ENCODE measurements at regions not wholly inside any gene's neighbourhood (a gene's known extent, or its start where the extent isn't known, plus 50 kb on each side); places are given as distances from the start of the nearest gene placed in this dataset.

DNA sequence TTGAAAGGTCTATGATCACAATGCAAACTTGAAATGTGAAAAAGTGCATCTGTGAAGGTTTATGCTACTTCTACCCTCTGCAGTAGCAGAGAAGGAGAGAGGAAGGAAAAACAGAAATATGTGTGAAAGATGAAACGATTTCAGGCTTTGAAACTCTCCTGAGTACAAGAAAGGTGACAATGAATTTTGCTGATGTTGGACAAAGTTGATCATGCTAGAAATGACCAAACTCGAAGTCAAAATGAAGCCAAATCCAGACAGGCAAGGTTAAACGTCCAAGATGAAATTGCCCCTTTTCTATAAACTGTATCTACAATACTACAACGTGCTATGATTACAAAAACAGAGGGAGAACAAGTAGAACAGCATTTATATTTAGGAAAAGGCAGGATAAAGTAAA, 67.0 kb upstream of the C7orf33 start:
- intact Hi-C loops (cut with micrococcal nuclease) (no loop called here), in situ Hi-C loops (cut with MboI; ENCODE audit: low sequenced_read_pairs) (no loop called here), dilution Hi-C loops (cut with HindIII; ENCODE audit: low sequenced_read_pairs, unreplicated experiment) (no loop called here)
- no peaks in the 10 kb centered on the region for H3K27me3 ChIP-seq (ENCODE audit: control insufficient read depth, insufficient read depth, low read length)
- H4K20me1 ChIP-seq (ENCODE audit: insufficient read depth, low read length) = no peaks in the 10 kb centered on the region
- no peak overlapping the region for H2AFZ ChIP-seq (replicated peaks; ENCODE audit: low read length, poor library complexity)
- H3K4me3 ChIP-seq (ENCODE audit: insufficient read depth, low read depth, low read length) = no peak overlapping the region
- no peak overlapping the region for H2BK20ac ChIP-seq (ENCODE audit: low read depth, low read length)
- no peak overlapping the region for H4K8ac ChIP-seq (ENCODE audit: low read depth in 2 of 2, low read length in 2 of 2)
- no peaks in the 10 kb centered on the region for H3K9me1 ChIP-seq (ENCODE audit: insufficient read depth, low read length)
- H3K18ac ChIP-seq (ENCODE audit: low read depth, low read length) = no peak overlapping the region
- H2BK120ac ChIP-seq (ENCODE audit: low read depth, low read length) = no peak overlapping the region
- BruUV-seq (replicated peaks) = no TSS peak
- H3K23ac ChIP-seq (ENCODE audit: low read depth, low read length) = no peak overlapping the region
- H3K4me1 ChIP-seq (ENCODE audit: control insufficient read depth, insufficient read depth, low read length) = no peaks in the 10 kb centered on the region
- H2BK15ac ChIP-seq (ENCODE audit: low read depth, low read length) = no peak overlapping the region
- ATAC-seq (ENCODE audit: low read depth) (no peak), DNase-seq (no peak)
- H4K91ac ChIP-seq (ENCODE audit: insufficient read depth, low read depth, low read length) = no peak overlapping the region
- H3K79me1 ChIP-seq (ENCODE audit: low read depth in 1 of 2, low read length in 2 of 2) = no peaks in the 10 kb centered on the region
- no peak overlapping the region for H4K5ac ChIP-seq (ENCODE audit: low read depth, low read length)
- H3K14ac ChIP-seq (replicated peaks; ENCODE audit: low read depth, low read length) = no peak overlapping the region
- ChIA-PET CTCF (interaction anchor here (1.0 kb wide), 1 partner anchor 52 kb away, joined by 3 read pairs; no protein-coding TSS in a partner anchor), POLR2A (ENCODE audit: unreplicated experiment) (no interaction called here)
- TF ChIP-seq BHLHE40 (IDR thresholded peaks at IDR 0.05; ENCODE audit: low read depth, low read length) (no peak), ELK1 (IDR thresholded peaks at IDR 0.05; ENCODE audit: borderline replicate concordance, low read depth, low read length) (no peak), SMC3 (IDR thresholded peaks at IDR 0.05; ENCODE audit: low read depth, low read length) (no peak), CTCF (conservative IDR thresholded peaks at IDR 0.05; ENCODE audit: low read depth, low read length) (no peak), FOS (IDR thresholded peaks at IDR 0.05; ENCODE audit: low read depth, low read length) (no peak), MAZ (IDR thresholded peaks at IDR 0.05; ENCODE audit: borderline replicate concordance, low read depth, low read length) (no peak), CEBPB (IDR thresholded peaks at IDR 0.05; ENCODE audit: low read depth, low read length) (no peak), RFX5 (IDR thresholded peaks at IDR 0.05; ENCODE audit: low read depth, low read length) (no peak)
- TF ChIP-seq, protein P1, sequence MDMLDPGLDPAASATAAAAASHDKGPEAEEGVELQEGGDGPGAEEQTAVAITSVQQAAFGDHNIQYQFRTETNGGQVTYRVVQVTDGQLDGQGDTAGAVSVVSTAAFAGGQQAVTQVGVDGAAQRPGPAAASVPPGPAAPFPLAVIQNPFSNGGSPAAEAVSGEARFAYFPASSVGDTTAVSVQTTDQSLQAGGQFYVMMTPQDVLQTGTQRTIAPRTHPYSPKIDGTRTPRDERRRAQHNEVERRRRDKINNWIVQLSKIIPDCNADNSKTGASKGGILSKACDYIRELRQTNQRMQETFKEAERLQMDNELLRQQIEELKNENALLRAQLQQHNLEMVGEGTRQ (IDR thresholded peaks at IDR 0.05; ENCODE audit: low read depth, low read length) = no peak
- H3K36me3 ChIP-seq (ENCODE audit: control insufficient read depth, insufficient read depth, low read length) = no peaks in the 10 kb centered on the region
- no CpG with 5 or more reads among the region's 4 CpGs for WGBS, 2 experiments (ENCODE audit: extremely low coverage in 2 of 2, insufficient read length in 1 of 2)
- no peak overlapping the region for H3K9ac ChIP-seq (ENCODE audit: low read depth, low read length)
- H3K4me2 ChIP-seq (ENCODE audit: low read depth, low read length) = no peak overlapping the region
- H2AK5ac ChIP-seq (ENCODE audit: low read depth, low read length) = no peak overlapping the region
- H3K27ac ChIP-seq (ENCODE audit: insufficient read depth, low read length) = no peak overlapping the region
- H2AK9ac ChIP-seq (replicated peaks; ENCODE audit: low read depth, low read length, poor library complexity) = no peak overlapping the region
- no peak overlapping the region for H3K4ac ChIP-seq (ENCODE audit: low read depth, low read length)
- H3K9me3 ChIP-seq (ENCODE audit: control insufficient read depth, insufficient read depth, low read length) = no peaks in the 10 kb centered on the region
- H3K56ac ChIP-seq (ENCODE audit: extremely low read depth, insufficient read depth, low read length) = no peak overlapping the region
- no peak overlapping the region for H2BK5ac ChIP-seq (ENCODE audit: low read depth, low read length, poor library complexity, severe bottlenecking)

Measured in IMR-90 (cell line).